OCI-LY1 (cell line): ENCODE measurements at regions not wholly inside any gene's neighbourhood (a gene's known extent, or its start where the extent isn't known, plus 50 kb on each side); places are given as distances from the start of the nearest gene placed in this dataset.

ENCODE experiments used
- H2AFZ ChIP-seq: fragments of 200-600 bp; sonication (generic), shearing (Covaris generic); 2 replicates; pipeline ENCODE4 v1.6.0; 2014; ENCODE audit warnings: antibody characterized with exemption, mild to moderate bottlenecking, low read length
- H3F3A ChIP-seq: fragments of 200-600 bp; sonication (generic), shearing (Covaris generic); 2 replicates; pipeline ENCODE4 v1.6.0; 2014; ENCODE audit warnings: mild to moderate bottlenecking, antibody characterized with exemption, low read length, moderate library complexity; ENCODE audit not compliant: insufficient read depth
- H3K27ac ChIP-seq: fragments of 200-600 bp; sonication (generic); 2 replicates; pipeline ENCODE4 v1.5.1; 2014; ENCODE audit warnings: low read length, mixed run types, mild to moderate bottlenecking, low read depth; ENCODE audit not compliant: poor library complexity, severe bottlenecking
- H3K27me3 ChIP-seq: fragments of 200-600 bp; sonication (generic); 2 replicates; pipeline ENCODE4 v1.6.0; 2014; ENCODE audit warnings: antibody characterized with exemption, mild to moderate bottlenecking, low read length, moderate library complexity; ENCODE audit not compliant: insufficient read depth
- H3K36me3 ChIP-seq: fragments of 200-600 bp; sonication (generic); 2 replicates; pipeline ENCODE4 v1.6.1; 2014; ENCODE audit warnings: mild to moderate bottlenecking, antibody characterized with exemption, low read length, moderate library complexity, mixed read lengths; ENCODE audit not compliant: insufficient read depth
- H3K4me1 ChIP-seq: fragments of 200-600 bp; sonication (generic); 2 replicates; pipeline ENCODE4 v1.5.1; 2014; ENCODE audit warnings: mild to moderate bottlenecking, low read length, moderate library complexity; ENCODE audit not compliant: insufficient read depth, severe bottlenecking
- H3K4me2 ChIP-seq: fragments of 200-600 bp; sonication (generic), shearing (Covaris generic); 2 replicates; pipeline ENCODE4 v1.6.1; 2014; ENCODE audit warnings: low read length
- H3K4me3 ChIP-seq: fragments of 200-600 bp; sonication (generic); 2 replicates; pipeline ENCODE4 v1.5.1; 2014; ENCODE audit warnings: low read length, low read depth, mild to moderate bottlenecking, mixed read lengths; ENCODE audit not compliant: poor library complexity, severe bottlenecking
- H3K79me2 ChIP-seq: fragments of 200-600 bp; shearing (Covaris generic); 2 replicates; pipeline ENCODE4 v1.6.1; 2016; ENCODE audit warnings: mixed run types, low read length, mixed read lengths; ENCODE audit not compliant: insufficient read depth
- H3K9ac ChIP-seq: fragments of 200-600 bp; sonication (generic), shearing (Covaris generic); 2 replicates; pipeline ENCODE4 v1.6.1; 2014; ENCODE audit warnings: mild to moderate bottlenecking, low read length, mixed read lengths
- H3K9me2 ChIP-seq: fragments of 200-600 bp; sonication (generic), shearing (Covaris generic); 2 replicates; pipeline ENCODE4 v1.6.1; 2014; ENCODE audit warnings: low read depth, mild to moderate bottlenecking, low read length, mixed read lengths
- H3K9me3 ChIP-seq: fragments of 200-600 bp; shearing (Covaris generic); 2 replicates; pipeline ENCODE4 v1.6.1; 2014; ENCODE audit warnings: low read length, mixed read lengths
- H4K20me1 ChIP-seq: fragments of 200-600 bp; sonication (generic), shearing (Covaris generic); 2 replicates; pipeline ENCODE4 v1.6.0; 2016; ENCODE audit warnings: mild to moderate bottlenecking, low read length; ENCODE audit not compliant: insufficient read depth
- CTCF ChIP-seq: fragments of 200-600 bp; sonication (generic), shearing (Covaris generic); IDR thresholded peaks from 2 replicates; pipeline ENCODE4 v1.5.1; 2017; ENCODE audit warnings: mild to moderate bottlenecking, antibody characterized with exemption, low read length, moderate library complexity, mixed read lengths
- EZH2 ChIP-seq: fragments of 200-600 bp; sonication (generic), shearing (Covaris generic); IDR thresholded peaks from 2 replicates; pipeline ENCODE4 v1.8.0; 2017; ENCODE audit warnings: borderline replicate concordance, mixed run types, mild to moderate bottlenecking, antibody characterized with exemption, low read length, moderate library complexity, mixed read lengths

GRCh38 chr1:229953736-229954326, 113.2 kb upstream of the GALNT2 start:
- Histone ChIP-seq H3K9me2 (no peaks in the 10 kb centered on the region), H3K9ac (no peak overlapping the region), H3K4me2 (no peak overlapping the region), H3K27me3 (no peaks in the 10 kb centered on the region), H3K9me3 (no peaks in the 10 kb centered on the region), H3K4me1 (no peaks in the 10 kb centered on the region), H4K20me1 (no peaks in the 10 kb centered on the region), H3F3A (no peaks in the 10 kb centered on the region), H3K79me2 (no peaks in the 10 kb centered on the region), H3K4me3 (no peak overlapping the region), H3K36me3 (no peaks in the 10 kb centered on the region), H2AFZ (no peak overlapping the region), H3K27ac (no peak overlapping the region)
- TF ChIP-seq EZH2: no peak
- no peak for TF ChIP-seq CTCF

DNA sequence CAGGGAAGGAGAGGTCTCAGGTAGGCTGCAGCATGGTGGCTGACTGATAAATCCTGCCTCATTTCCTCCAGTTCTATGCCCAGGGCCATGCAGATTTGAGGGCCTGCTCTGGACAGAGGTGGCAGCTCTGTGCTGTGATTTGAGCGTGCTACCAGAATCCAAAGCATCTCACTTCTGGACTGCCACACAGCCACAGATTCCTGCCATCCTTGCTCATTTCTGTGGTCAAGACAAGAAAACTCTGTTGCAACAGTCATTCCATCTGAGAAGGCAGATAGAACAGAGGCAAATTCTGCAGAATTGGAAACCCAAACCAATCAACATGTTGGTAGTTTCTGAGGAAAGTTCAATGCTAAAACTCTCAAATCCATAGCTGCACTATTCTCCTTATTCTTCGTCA, 102.8 kb upstream of the GALNT2 start:
- Histone ChIP-seq H3K4me2 (no peak overlapping the region), H2AFZ (no peak overlapping the region), H3K9ac (no peak overlapping the region), H3K9me2 (no peaks in the 10 kb centered on the region; the same call in 1 of the 2 replicates), H3K27ac (no peak overlapping the region), H3K79me2 (no peaks in the 10 kb centered on the region), H4K20me1 (no peaks in the 10 kb centered on the region), H3K4me3 (no peak overlapping the region), H3K36me3 (no peaks in the 10 kb centered on the region), H3F3A (no peaks in the 10 kb centered on the region), H3K9me3 (no peaks in the 10 kb centered on the region), H3K4me1 (no peaks in the 10 kb centered on the region), H3K27me3 (0 out of 2 replicates have a peak, but pooled peaks cover 3% of the 10 kb centered on the region)
- TF ChIP-seq CTCF (no peak), EZH2 (no peak)

DNA sequence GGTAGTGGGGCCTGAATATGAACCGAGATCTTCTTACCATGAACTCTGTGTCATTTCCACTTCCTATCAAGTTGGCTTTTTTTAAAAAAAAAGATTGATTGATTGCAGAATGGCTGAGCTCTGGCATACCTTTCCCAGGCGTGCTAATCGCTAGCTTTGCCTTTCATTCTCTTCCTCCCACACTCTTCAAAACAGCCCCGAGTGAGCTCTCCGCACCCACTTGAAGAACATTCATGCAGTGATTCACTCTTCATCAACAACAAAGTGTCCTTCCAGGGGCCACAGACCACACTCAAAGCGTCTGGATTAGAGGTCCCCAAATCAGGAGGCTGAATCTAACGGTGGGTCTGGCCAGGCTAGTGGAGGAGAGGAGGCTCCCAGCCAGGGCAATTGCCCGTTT, 96.3 kb upstream of the GALNT2 start:
- no peak overlapping the region for H3K4me2 ChIP-seq
- H3K9me3 ChIP-seq: peaks cover 4% of the 10 kb centered on the region; the same call in 1 of the 2 replicates
- H2AFZ ChIP-seq: no peak overlapping the region
- no peak overlapping the region for H3K9ac ChIP-seq
- H3K27me3 ChIP-seq: no peaks in the 10 kb centered on the region; the same call in 1 of the 2 replicates
- no peaks in the 10 kb centered on the region; the same call in 1 of the 2 replicates for H3K9me2 ChIP-seq
- no peaks in the 10 kb centered on the region for H3K36me3 ChIP-seq
- no peaks in the 10 kb centered on the region for H3F3A ChIP-seq
- no peak for TF ChIP-seq EZH2
- no peak for TF ChIP-seq CTCF
- H3K79me2 ChIP-seq: no peaks in the 10 kb centered on the region
- no peaks in the 10 kb centered on the region for H4K20me1 ChIP-seq
- no peak overlapping the region for H3K27ac ChIP-seq
- H3K4me3 ChIP-seq: no peak overlapping the region
- H3K4me1 ChIP-seq: no peaks in the 10 kb centered on the region
